ENCODE measurements at regions not wholly inside any gene's neighbourhood (a gene's known extent, or its start where the extent isn't known, plus 50 kb on each side); places are given as distances from the start of the nearest gene placed in this dataset.

DNA sequence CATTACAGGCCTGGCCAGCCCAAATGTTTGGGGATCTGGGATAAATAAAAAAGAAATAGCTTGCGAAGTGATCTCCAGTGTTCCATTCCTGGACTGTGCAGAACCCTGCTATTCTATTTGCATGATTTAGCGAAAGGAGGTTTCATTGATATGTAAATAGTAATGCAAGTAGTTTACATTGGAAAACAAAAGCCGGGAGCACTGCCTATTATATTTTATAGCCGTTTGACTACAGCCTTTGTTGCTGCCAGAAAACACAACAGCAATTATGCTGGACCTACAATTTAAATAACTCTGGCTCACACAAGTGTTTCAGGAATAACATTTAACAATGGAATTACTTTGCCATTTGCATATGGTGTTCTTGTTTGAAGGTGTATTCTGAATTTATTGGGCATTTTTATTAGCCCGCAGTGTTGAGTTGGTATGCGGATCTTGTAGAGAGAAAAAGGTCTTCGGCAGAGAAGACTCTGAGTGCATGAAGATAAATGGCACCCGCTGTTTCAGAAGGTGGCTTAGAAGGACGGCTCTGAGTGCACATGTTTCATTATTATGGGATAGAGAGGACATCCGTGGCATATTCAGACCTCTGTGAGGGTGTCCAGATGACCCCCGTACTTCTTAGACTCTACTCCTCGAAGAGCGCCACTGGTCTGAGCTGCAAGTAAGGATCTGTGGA is 315.0 kb downstream of the BRD1 start:
- TF ChIP-seq POLR2A (IDR thresholded peaks at IDR 0.05) (no peak), EP300 (IDR thresholded peaks at IDR 0.05) (no peak)
- TF ChIP-seq, protein P1, sequence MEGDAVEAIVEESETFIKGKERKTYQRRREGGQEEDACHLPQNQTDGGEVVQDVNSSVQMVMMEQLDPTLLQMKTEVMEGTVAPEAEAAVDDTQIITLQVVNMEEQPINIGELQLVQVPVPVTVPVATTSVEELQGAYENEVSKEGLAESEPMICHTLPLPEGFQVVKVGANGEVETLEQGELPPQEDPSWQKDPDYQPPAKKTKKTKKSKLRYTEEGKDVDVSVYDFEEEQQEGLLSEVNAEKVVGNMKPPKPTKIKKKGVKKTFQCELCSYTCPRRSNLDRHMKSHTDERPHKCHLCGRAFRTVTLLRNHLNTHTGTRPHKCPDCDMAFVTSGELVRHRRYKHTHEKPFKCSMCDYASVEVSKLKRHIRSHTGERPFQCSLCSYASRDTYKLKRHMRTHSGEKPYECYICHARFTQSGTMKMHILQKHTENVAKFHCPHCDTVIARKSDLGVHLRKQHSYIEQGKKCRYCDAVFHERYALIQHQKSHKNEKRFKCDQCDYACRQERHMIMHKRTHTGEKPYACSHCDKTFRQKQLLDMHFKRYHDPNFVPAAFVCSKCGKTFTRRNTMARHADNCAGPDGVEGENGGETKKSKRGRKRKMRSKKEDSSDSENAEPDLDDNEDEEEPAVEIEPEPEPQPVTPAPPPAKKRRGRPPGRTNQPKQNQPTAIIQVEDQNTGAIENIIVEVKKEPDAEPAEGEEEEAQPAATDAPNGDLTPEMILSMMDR (IDR thresholded peaks at IDR 0.05) = no peak

Measured in tibial nerve (tissue), 4 donors.